GM23338 (cell line): ENCODE measurements at regions not wholly inside any gene's neighbourhood (a gene's known extent, or its start where the extent isn't known, plus 50 kb on each side); places are given as distances from the start of the nearest gene placed in this dataset.

Source experiments
- CTCF ChIP-seq, 2 experiments: fragments of 200-600 bp in 1 of 2; sonication (generic) in 1 of 2; conservative IDR thresholded peaks; 2 replicates each; pipeline versions ENCODE4 v1.5.1 to v1.6.1; 2016 to 2017; ENCODE audit warnings: antibody characterized with exemption in 2 of 2, low read depth in 2 of 2, mild to moderate bottlenecking in 2 of 2, moderate library complexity in 1 of 2
- EZH2 ChIP-seq: fragments of 200-600 bp; sonication (generic); IDR thresholded peaks from one replicate; pipeline ENCODE4 v1.8.0; 2017; ENCODE audit warnings: antibody characterized with exemption, mild to moderate bottlenecking, low read depth; ENCODE audit not compliant: unreplicated experiment
- NANOG ChIP-seq: IDR thresholded peaks from 2 replicates; pipeline ENCODE4 v1.6.1; 2016; ENCODE audit warnings: antibody characterized with exemption, borderline replicate concordance
- POLR2AphosphoS5 ChIP-seq: IDR thresholded peaks from 2 replicates; pipeline ENCODE4 v1.6.1; 2016; ENCODE audit warnings: antibody characterized with exemption, low read depth
- REST ChIP-seq: IDR thresholded peaks from one replicate; pipeline ENCODE4 v1.6.1; 2018; ENCODE audit warnings: antibody characterized with exemption; ENCODE audit not compliant: unreplicated experiment
- ZNF331 ChIP-seq: fragments of 250-450 bp; sonication (Bioruptor Pico); IDR thresholded peaks from 2 replicates; pipeline ENCODE4 v1.5.0; 2020; ENCODE audit warnings: low read depth, mild to moderate bottlenecking, moderate library complexity
- ZNF462 ChIP-seq: fragments of 250-450 bp; sonication (Bioruptor Pico); IDR thresholded peaks from 2 replicates; pipeline ENCODE4 v1.5.0; 2020; ENCODE audit warnings: mild to moderate bottlenecking, moderate library complexity

- no peak for TF ChIP-seq ZNF462 (CRISPR knock-in tag)
- no peak for TF ChIP-seq REST
- TF ChIP-seq EZH2: no peak
- TF ChIP-seq POLR2AphosphoS5: no peak
- TF ChIP-seq CTCF (conservative IDR thresholded peaks at IDR 0.05; ENCODE audit: low read depth in 2 of 2): no peak
- TF ChIP-seq ZNF331 (CRISPR knock-in tag): no peak
- TF ChIP-seq NANOG: no peak
These were observed 695.3 kb downstream of the KCNA4 start (continued) for GRCh38 chr11:29321293-29322132.
